ENCODE measurements at regions not wholly inside any gene's neighbourhood (a gene's known extent, or its start where the extent isn't known, plus 50 kb on each side); places are given as distances from the start of the nearest gene placed in this dataset.

DNA sequence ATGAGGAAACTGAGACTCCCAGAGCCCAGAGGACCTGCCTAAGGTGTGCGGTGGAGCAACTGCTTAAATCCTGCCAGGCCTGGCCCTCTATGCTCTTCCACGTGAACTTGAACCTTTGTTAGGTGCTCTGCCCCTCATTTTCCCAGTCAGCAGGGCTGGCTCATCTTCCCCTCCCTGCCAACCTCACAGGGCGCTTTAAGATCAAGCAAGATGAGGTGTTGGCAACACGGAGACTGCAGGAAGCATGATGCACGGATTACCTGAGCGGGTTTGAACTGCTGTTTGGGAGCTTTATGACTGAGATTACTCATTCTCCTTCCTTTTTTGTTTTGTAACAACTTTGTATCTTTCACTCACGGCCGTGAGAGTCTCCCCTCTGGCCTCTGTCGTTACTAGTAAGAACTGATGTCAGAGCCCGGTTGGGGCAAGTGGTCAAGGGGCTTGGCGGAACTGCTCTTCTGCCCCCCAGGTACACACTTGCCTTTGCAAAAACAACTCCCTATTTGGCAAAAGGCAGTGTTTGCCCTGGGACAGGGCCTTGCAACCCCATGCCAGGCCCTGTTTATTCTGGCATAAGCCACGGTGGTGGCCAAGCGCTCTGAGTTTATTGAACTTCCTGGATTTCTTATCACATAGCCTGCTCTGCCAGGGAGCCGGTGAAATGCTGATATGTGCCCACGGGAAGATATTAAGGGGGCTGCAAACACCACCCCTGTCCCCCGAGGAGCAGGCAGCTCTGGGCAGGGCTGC lies 127.8 kb downstream of the INHBB start:
- TF ChIP-seq, protein P1, sequence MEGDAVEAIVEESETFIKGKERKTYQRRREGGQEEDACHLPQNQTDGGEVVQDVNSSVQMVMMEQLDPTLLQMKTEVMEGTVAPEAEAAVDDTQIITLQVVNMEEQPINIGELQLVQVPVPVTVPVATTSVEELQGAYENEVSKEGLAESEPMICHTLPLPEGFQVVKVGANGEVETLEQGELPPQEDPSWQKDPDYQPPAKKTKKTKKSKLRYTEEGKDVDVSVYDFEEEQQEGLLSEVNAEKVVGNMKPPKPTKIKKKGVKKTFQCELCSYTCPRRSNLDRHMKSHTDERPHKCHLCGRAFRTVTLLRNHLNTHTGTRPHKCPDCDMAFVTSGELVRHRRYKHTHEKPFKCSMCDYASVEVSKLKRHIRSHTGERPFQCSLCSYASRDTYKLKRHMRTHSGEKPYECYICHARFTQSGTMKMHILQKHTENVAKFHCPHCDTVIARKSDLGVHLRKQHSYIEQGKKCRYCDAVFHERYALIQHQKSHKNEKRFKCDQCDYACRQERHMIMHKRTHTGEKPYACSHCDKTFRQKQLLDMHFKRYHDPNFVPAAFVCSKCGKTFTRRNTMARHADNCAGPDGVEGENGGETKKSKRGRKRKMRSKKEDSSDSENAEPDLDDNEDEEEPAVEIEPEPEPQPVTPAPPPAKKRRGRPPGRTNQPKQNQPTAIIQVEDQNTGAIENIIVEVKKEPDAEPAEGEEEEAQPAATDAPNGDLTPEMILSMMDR (IDR thresholded peaks at IDR 0.05): no peak
- TF ChIP-seq EZH2 (IDR thresholded peaks at IDR 0.05; ENCODE audit: borderline replicate concordance, insufficient read depth, low read depth, low read length, poor library complexity, severe bottlenecking): no peak

All from B cell (primary cell).